KMS-11 (cell line): ENCODE measurements at regions not wholly inside any gene's neighbourhood (a gene's known extent, or its start where the extent isn't known, plus 50 kb on each side); places are given as distances from the start of the nearest gene placed in this dataset.

ENCODE experiments used
- H2AFZ ChIP-seq: fragments of 200-600 bp; sonication (generic); 2 replicates; pipeline ENCODE4 v1.6.1; 2016; ENCODE audit warnings: antibody characterized with exemption, mixed run types, low read depth
- H3K27ac ChIP-seq: fragments of 200-600 bp; sonication (generic); 2 replicates; pipeline ENCODE4 v1.6.1; 2016; ENCODE audit warnings: mild to moderate bottlenecking, mixed run types
- H3K27me3 ChIP-seq: fragments of 200-600 bp; sonication (generic); 2 replicates; pipeline ENCODE4 v1.6.1; 2017; ENCODE audit warnings: mild to moderate bottlenecking, low read depth, mixed run types, moderate library complexity; ENCODE audit not compliant: insufficient read depth
- H3K36me3 ChIP-seq: fragments of 200-600 bp; sonication (generic); 2 replicates; pipeline ENCODE4 v1.6.1; 2017; ENCODE audit warnings: mild to moderate bottlenecking, mixed run types; ENCODE audit not compliant: insufficient read depth
- H3K4me1 ChIP-seq: fragments of 200-600 bp; sonication (generic); 2 replicates; pipeline ENCODE4 v1.6.1; 2016; ENCODE audit warnings: mild to moderate bottlenecking, low read depth, mixed run types; ENCODE audit not compliant: poor library complexity, severe bottlenecking
- H3K4me2 ChIP-seq: fragments of 200-600 bp; sonication (generic); 2 replicates; pipeline ENCODE4 v1.7.0; 2016; ENCODE audit warnings: mild to moderate bottlenecking, mixed run types
- H3K4me3 ChIP-seq: fragments of 200-600 bp; sonication (generic); IDR thresholded peaks from 2 replicates; pipeline ENCODE4 v1.6.1; 2017; ENCODE audit warnings: low read depth, low read length, mixed read lengths; ENCODE audit not compliant: insufficient read depth
- H3K79me2 ChIP-seq: fragments of 200-600 bp; sonication (generic); 2 replicates; pipeline ENCODE4 v1.6.1; 2016; ENCODE audit warnings: low read depth, mixed run types; ENCODE audit not compliant: insufficient read depth
- H3K9ac ChIP-seq: fragments of 200-600 bp; sonication (generic); 2 replicates; pipeline ENCODE4 v1.6.1; 2016; ENCODE audit warnings: mild to moderate bottlenecking, mixed run types
- H4K20me1 ChIP-seq: fragments of 200-600 bp; sonication (generic); 2 replicates; pipeline ENCODE4 v1.6.1; 2016; ENCODE audit warnings: mild to moderate bottlenecking, mixed run types; ENCODE audit not compliant: insufficient read depth
- CTCF ChIP-seq: fragments of 200-600 bp; sonication (generic); conservative IDR thresholded peaks from 2 replicates; pipeline ENCODE4 v1.6.1; 2017; ENCODE audit warnings: low read depth, mild to moderate bottlenecking, antibody characterized with exemption, low read length, moderate library complexity, mixed read lengths

GRCh38 chr15:77547801-77548588 is 84.7 kb downstream of the LINGO1 start:
- Histone ChIP-seq H3K27ac (no peak overlapping the region), H2AFZ (no peak overlapping the region), H3K36me3 (no peaks in the 10 kb centered on the region), H3K4me2 (no peak overlapping the region), H4K20me1 (no peaks in the 10 kb centered on the region), H3K9ac (no peak overlapping the region), H3K4me3 (no peak overlapping the region), H3K4me1 (no peaks in the 10 kb centered on the region), H3K79me2 (no peaks in the 10 kb centered on the region), H3K27me3 (peaks cover 25% of the 10 kb centered on the region; the same call in 1 of the 2 replicates)
- TF ChIP-seq CTCF: no peak

GRCh38 chr15:77546870-77547269 is 85.8 kb downstream of the LINGO1 start:
- H3K36me3 ChIP-seq: no peaks in the 10 kb centered on the region
- no peak overlapping the region for H2AFZ ChIP-seq
- H3K4me3 ChIP-seq: no peak overlapping the region
- TF ChIP-seq CTCF: no peak
- H3K9ac ChIP-seq: no peak overlapping the region
- no peaks in the 10 kb centered on the region for H3K4me1 ChIP-seq
- H3K27me3 ChIP-seq: peaks cover 25% of the 10 kb centered on the region; the same call in 1 of the 2 replicates
- no peaks in the 10 kb centered on the region for H3K79me2 ChIP-seq
- H3K27ac ChIP-seq: no peak overlapping the region
- H3K4me2 ChIP-seq: no peak overlapping the region
- H4K20me1 ChIP-seq: no peaks in the 10 kb centered on the region

DNA sequence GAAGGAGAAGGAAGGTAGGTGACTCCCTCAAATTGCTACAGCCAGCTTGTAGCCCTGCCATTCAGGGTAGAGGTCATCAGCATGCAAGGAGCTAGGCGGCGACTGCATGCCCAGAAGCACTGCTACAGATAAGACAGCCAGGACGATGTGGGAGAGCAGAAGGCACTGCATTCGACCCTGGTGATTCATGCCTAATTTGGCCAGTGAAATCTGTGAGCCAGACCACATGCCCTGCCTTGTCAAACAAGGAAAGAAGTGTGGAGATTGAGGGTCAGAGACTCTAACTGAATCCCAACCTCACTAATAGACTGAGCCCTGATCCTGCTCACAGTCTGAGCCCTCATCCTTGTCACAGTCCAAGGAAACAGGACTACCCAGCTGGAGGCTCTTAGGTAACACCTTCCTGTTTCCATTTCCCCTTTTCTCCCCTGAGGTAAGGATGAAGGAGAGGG is 86.6 kb downstream of the LINGO1 start:
- Histone ChIP-seq H3K27ac (no peak overlapping the region), H4K20me1 (no peaks in the 10 kb centered on the region), H3K4me2 (no peak overlapping the region), H3K4me3 (no peak overlapping the region), H3K4me1 (no peaks in the 10 kb centered on the region), H3K27me3 (peaks cover 20% of the 10 kb centered on the region; the same call in 1 of the 2 replicates), H3K79me2 (no peaks in the 10 kb centered on the region), H2AFZ (no peak overlapping the region), H3K9ac (no peak overlapping the region), H3K36me3 (no peaks in the 10 kb centered on the region)
- TF ChIP-seq CTCF: no peak

- H4K20me1 ChIP-seq: no peaks in the 10 kb centered on the region
- no peaks in the 10 kb centered on the region for H3K36me3 ChIP-seq
- no peak overlapping the region for H2AFZ ChIP-seq
- no peak overlapping the region for H3K27ac ChIP-seq
- H3K79me2 ChIP-seq: no peaks in the 10 kb centered on the region
- H3K4me3 ChIP-seq: no peak overlapping the region
- no peaks in the 10 kb centered on the region for H3K4me1 ChIP-seq
- H3K9ac ChIP-seq: no peak overlapping the region
- no peak for TF ChIP-seq CTCF
- peaks cover 20% of the 10 kb centered on the region; the same call in 1 of the 2 replicates for H3K27me3 ChIP-seq
- H3K4me2 ChIP-seq: no peak overlapping the region
Measured at GRCh38 chr15:77545058-77545457, 87.7 kb downstream of the LINGO1 start.
